ENCODE measurements at regions not wholly inside any gene's neighbourhood (a gene's known extent, or its start where the extent isn't known, plus 50 kb on each side); places are given as distances from the start of the nearest gene placed in this dataset.
"Not testable (repeated sequence)": the region's sequence is repeated elsewhere in the genome, so short reads cannot be mapped to it uniquely, and the experiment has no call there.

DNA sequence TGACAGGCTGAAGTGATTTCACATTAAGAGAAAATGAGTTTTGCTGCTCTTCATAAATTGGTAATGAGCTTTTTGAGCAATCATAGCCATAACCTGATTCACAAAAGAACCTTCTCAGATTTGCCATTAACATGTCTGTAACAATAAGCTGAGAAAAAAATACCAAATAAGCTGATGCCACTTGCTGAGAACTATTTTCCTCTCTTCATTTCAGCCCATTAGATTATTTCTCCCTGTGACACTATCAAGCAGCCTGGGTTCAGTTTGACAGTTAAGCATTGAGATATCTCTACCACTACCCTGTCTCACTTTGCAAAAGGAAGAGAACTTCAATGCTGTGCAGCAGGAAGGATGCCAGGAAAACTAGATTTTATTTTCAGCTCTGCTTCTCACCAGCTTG lies 673.9 kb downstream of the TRIB2 start:
- no peak for DNase-seq (ENCODE audit: low spot score in 2 of 2)
- Histone ChIP-seq H3K4me1 (no peaks in the 10 kb centered on the region), H3K9me3 (peaks cover 0 to 16% (median 0%) of the 10 kb centered on the region in 4 donors), H3K27me3 (no peaks in the 10 kb centered on the region), H3K36me3 (no peaks in the 10 kb centered on the region), H3K27ac (no peak overlapping the region), H3K4me3 (no peak overlapping the region)
- TF ChIP-seq POLR2A (IDR thresholded peaks at IDR 0.05) (no peak), EP300 (IDR thresholded peaks at IDR 0.05) (no peak)

DNA sequence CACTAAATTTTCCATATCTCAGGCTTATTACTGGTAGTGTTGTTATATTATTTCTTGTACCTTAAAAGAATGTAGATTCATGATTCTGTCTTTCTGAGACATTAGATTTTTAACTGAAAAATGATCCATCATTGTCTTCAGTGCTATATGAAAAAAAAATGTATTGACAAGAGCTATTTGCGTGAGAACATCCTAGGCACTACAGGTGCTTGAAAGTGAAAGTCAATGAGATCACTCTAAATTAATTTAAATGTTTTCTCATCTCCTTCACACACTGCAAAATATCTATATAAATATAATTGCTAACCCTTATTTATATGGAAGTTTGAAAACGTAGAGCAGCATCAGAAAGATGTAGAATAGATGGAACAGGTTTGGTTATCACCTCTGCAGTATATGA lies 684.6 kb downstream of the TRIB2 start:
- Histone ChIP-seq H3K27ac (no peak overlapping the region), H3K9me3 (peaks cover 0 to 8% (median 0%) of the 10 kb centered on the region in 4 donors), H3K4me1 (no peaks in the 10 kb centered on the region), H3K4me3 (no peak overlapping the region), H3K27me3 (no peaks in the 10 kb centered on the region), H3K36me3 (no peaks in the 10 kb centered on the region)
- TF ChIP-seq POLR2A (IDR thresholded peaks at IDR 0.05) (no peak), EP300 (IDR thresholded peaks at IDR 0.05) (no peak)
- TF ChIP-seq, protein P1, sequence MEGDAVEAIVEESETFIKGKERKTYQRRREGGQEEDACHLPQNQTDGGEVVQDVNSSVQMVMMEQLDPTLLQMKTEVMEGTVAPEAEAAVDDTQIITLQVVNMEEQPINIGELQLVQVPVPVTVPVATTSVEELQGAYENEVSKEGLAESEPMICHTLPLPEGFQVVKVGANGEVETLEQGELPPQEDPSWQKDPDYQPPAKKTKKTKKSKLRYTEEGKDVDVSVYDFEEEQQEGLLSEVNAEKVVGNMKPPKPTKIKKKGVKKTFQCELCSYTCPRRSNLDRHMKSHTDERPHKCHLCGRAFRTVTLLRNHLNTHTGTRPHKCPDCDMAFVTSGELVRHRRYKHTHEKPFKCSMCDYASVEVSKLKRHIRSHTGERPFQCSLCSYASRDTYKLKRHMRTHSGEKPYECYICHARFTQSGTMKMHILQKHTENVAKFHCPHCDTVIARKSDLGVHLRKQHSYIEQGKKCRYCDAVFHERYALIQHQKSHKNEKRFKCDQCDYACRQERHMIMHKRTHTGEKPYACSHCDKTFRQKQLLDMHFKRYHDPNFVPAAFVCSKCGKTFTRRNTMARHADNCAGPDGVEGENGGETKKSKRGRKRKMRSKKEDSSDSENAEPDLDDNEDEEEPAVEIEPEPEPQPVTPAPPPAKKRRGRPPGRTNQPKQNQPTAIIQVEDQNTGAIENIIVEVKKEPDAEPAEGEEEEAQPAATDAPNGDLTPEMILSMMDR (IDR thresholded peaks at IDR 0.05) = no peak
- 77 to 78% methylated on average over 2 of the region's 2 CpGs for WGBS, 2 donors
- no peak for DNase-seq (ENCODE audit: low spot score in 2 of 2)

GRCh38 chr2:13413989-13414388 lies 697.3 kb downstream of the TRIB2 start:
- H3K27me3 ChIP-seq = no peaks in the 10 kb centered on the region
- H3K9me3 ChIP-seq = no peaks in the 10 kb centered on the region
- 95 to 97% methylated on average over 1 of the region's 1 CpG for WGBS, 2 donors
- H3K4me1 ChIP-seq = no peaks in the 10 kb centered on the region
- no peak for DNase-seq (ENCODE audit: low spot score in 2 of 2)
- no peaks in the 10 kb centered on the region for H3K36me3 ChIP-seq
- no peak for TF ChIP-seq POLR2A (IDR thresholded peaks at IDR 0.05)
- H3K27ac ChIP-seq = no peak overlapping the region
- H3K4me3 ChIP-seq = no peak overlapping the region

DNA sequence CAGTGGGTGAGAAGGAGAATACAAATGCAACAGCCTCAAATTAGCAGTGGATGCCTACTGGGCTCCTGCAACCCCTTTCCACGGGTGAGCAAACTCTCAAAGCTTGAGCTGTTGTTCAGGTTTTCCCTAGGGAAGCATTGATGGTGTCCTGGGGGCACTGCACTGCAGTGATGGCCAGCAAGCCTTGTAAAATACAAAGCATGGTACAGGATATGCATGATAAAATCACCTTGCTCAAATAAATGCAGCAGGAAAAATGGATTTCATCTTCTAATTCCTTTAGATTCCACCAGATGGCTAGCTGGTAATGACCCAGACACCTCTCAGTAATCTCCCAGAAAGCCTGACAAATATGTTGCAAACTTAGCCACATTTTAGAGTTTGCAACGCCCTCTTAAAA lies 698.2 kb downstream of the TRIB2 start:
- H3K4me1 ChIP-seq = no peaks in the 10 kb centered on the region
- no peaks in the 10 kb centered on the region for H3K36me3 ChIP-seq
- no peaks in the 10 kb centered on the region for H3K9me3 ChIP-seq
- H3K27me3 ChIP-seq = no peaks in the 10 kb centered on the region
- H3K4me3 ChIP-seq = no peak overlapping the region
- 25 to 38% methylated on average over 2 of the region's 2 CpGs for WGBS, 2 donors
- no peak for DNase-seq (ENCODE audit: low spot score in 2 of 2)
- TF ChIP-seq, protein P1 (IDR thresholded peaks at IDR 0.05) = no peak
- TF ChIP-seq EP300 (IDR thresholded peaks at IDR 0.05) (no peak), POLR2A (IDR thresholded peaks at IDR 0.05) (no peak)
- no peak overlapping the region for H3K27ac ChIP-seq

GRCh38 chr2:13433954-13434353 lies 717.2 kb downstream of the TRIB2 start:
- H3K27ac ChIP-seq = no peak overlapping the region
- H3K27me3 ChIP-seq = no peaks in the 10 kb centered on the region
- 89 to 92% methylated on average over 7 of the region's 7 CpGs for WGBS, 2 donors
- no peaks in the 10 kb centered on the region for H3K36me3 ChIP-seq
- no peak for DNase-seq (ENCODE audit: low spot score in 2 of 2)
- no peak overlapping the region for H3K4me3 ChIP-seq
- no peaks in the 10 kb centered on the region for H3K4me1 ChIP-seq
- TF ChIP-seq, protein P1 (IDR thresholded peaks at IDR 0.05) = no peak
- TF ChIP-seq EP300 (IDR thresholded peaks at IDR 0.05) (no peak), POLR2A (IDR thresholded peaks at IDR 0.05) (no peak)
- no peaks in the 10 kb centered on the region for H3K9me3 ChIP-seq

DNA sequence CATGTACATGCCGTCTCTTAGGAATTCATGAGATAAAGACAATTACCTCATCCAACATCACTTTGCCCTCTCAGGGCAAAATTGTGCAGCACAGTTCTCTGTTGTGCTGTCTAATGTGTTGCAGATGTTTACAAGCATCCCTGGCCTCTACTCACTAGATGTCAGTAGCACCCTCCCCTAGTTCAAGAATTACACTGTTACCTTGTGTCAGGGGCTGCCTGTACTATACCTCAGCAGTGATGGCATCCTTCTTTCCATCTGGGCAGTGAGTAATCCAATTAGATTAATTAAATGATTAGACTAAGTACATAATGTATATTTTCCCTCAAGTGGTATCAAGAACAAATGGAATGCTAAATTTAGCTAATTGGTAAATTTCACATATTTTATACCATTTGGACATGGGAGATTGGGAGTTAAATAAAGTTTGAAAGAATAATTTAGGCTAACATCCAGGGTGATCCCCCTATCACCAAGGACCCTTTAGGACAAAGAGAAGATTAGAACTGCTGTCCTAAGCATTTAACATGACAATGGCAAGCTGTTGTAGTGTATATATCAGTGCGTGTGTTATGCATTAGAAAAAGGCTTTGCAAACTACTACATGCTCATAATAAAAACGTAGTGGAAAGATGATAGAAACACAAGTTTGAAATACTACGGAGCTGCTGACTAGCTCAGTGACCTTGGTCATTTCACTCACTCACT lies 727.0 kb downstream of the TRIB2 start:
- H3K4me3 ChIP-seq; H3K4me1 ChIP-seq; DNase-seq (ENCODE audit: low spot score in 2 of 2); H3K36me3 ChIP-seq; H3K27ac ChIP-seq; H3K9me3 ChIP-seq; H3K27me3 ChIP-seq: not testable (repeated sequence)
- 21 to 27% methylated on average over 4 of the region's 4 CpGs for WGBS, 2 donors

DNA sequence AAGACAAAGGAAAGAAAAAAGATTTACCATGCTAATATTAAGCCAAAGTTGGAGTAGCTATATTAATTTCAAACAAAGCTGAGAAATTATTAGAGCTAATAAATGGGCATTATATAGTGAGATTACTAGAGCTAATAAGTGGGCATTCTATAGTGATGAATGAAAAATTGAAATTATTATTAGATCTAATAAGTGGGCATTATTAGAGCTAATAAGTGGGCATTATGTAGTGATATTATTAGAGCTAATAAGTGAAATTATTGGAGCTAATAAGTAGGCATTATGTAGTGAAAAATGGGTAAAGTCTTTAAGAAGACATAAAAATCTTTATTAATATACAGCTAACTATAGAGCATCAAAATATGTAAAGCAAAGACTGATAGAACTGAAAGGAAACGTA lies 745.7 kb downstream of the TRIB2 start:
- WGBS, 2 donors = 59 to 76% methylated on average over 1 of the region's 1 CpG
- DNase-seq (ENCODE audit: low spot score in 2 of 2) = no peak
- no peak for TF ChIP-seq EP300 (IDR thresholded peaks at IDR 0.05)
- TF ChIP-seq, protein P1 (IDR thresholded peaks at IDR 0.05) = no peak
- no peak for TF ChIP-seq POLR2A (IDR thresholded peaks at IDR 0.05)

More for the DNA sequence above, 745.7 kb downstream of the TRIB2 start:
- no peaks in the 10 kb centered on the region for H3K9me3 ChIP-seq
- H3K36me3 ChIP-seq = no peaks in the 10 kb centered on the region
- H3K4me1 ChIP-seq = no peaks in the 10 kb centered on the region
- no peak overlapping the region for H3K4me3 ChIP-seq
- H3K27me3 ChIP-seq = no peaks in the 10 kb centered on the region
- no peak overlapping the region for H3K27ac ChIP-seq

Data from tibial nerve (tissue), 4 donors.